SH-SY5Y (cell line): ENCODE measurements at regions not wholly inside any gene's neighbourhood (a gene's known extent, or its start where the extent isn't known, plus 50 kb on each side); places are given as distances from the start of the nearest gene placed in this dataset.

ENCODE experiments used
- GATA2 ChIP-seq: IDR thresholded peaks from 2 replicates; pipeline ENCODE4 v1.6.1; 2011; ENCODE audit warnings: mild to moderate bottlenecking, low read depth, low read length
- GATA3 ChIP-seq: IDR thresholded peaks from 2 replicates; pipeline ENCODE4 v1.6.1; 2011; ENCODE audit warnings: low read depth, mild to moderate bottlenecking, low read length, moderate library complexity

DNA sequence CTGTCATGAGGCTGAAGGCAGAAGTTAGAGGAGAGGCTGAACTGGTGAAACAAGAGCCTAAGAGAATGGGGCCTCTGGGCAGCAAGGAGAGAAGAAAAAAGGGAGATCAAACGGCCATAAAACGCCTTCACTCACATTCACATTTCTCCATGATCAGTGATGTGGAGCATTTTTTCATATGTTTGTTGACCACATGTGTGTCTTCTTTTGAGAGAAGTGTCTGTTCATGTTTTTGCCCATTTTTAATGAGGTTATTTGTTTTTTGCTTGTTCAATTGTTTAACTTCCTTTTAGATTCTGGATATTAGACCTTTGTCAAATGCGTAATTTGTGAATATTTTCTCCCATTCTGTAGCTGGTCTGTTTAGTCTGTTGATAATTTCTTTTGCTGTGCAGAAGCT is 155.0 kb downstream of the TMEM26 start:
- TF ChIP-seq GATA2 = no peak
- TF ChIP-seq GATA3 = no peak

DNA sequence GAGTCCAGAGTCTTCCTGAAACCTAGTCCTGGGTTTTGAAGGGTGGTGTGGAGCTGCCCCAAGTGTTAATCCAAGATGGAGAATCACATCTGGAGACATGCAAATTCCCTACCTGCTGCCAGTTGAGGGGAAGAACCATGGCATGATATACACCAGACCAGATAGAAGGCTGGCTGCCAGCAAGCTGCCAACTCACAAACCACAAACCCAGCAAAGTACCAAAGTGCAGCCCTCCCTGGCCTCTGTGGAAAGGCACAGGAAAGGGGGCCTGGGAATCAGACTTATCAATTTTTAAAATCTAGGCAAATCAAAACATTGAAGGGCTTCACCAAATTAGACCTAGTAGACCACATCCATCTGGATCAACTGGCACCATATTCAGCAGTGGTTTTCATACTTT is 157.0 kb downstream of the TMEM26 start:
- no peak for TF ChIP-seq GATA2
- no peak for TF ChIP-seq GATA3

DNA sequence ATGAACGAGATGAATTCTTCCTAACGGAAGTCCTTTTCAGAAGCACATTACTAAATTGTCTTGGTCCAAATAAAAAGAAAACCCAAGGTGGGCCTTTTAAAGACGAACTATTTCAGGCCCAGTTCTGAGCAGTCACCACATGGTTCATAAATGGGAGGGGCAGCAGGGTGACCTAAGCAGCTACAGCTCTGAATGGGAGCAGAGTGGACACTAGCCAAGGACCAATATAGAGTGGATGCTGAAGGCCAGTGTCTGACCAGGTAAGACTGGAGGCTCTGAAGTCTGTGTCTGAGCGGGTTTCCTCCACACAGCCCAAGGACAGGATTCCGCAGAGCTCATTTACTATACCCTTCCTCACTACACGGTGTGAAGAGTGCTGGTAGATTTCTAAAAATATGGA is 159.1 kb downstream of the TMEM26 start:
- TF ChIP-seq GATA3 = no peak
- no peak for TF ChIP-seq GATA2

- TF ChIP-seq GATA3 (no peak), GATA2 (no peak)
Measured at GRCh38 chr10:61289813-61290212, 163.4 kb downstream of the TMEM26 start.

DNA sequence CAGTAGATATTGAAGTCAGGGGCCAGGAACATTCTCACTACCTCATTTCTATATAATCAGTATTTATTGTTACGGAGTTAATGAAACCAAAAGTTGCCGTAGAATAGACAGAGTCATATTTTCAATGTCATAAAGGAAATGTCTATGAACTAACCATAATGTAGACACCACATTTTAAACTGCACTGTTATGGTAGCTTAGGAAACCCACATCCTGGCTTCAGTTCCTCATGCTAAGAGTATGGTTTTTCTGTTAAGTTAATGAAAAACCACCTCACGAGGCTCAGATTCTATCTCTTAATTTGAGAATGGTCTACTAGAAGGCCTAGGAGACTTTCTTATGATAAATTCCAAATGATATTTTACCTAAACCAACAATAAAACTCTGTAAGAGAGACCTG is 166.5 kb downstream of the TMEM26 start:
- TF ChIP-seq GATA3 (no peak), GATA2 (no peak)

DNA sequence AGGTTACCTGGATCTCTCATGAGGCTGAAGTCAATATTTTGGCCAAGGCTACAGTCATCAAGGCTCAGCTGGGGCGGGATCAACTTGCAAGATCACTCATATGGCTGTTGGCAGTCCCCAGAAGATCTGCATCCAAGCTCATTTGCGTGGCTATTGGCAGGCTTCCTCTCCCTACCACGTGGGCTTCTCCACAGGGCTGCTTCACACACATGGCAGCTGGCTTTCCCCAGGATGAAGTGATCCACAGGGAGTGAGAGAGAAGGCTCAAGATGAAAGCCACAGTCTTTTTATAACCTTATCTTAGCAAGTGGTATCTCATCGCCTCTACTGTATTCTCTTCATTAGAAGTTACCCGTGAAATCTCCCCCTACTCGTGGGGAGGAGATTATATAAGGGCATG is 167.4 kb downstream of the TMEM26 start:
- TF ChIP-seq GATA2 (no peak), GATA3 (no peak)

GRCh38 chr10:61284222-61284890 is 168.8 kb downstream of the TMEM26 start:
- peak; percentile 51; the same call in 1 of the 2 replicates for TF ChIP-seq GATA2
- TF ChIP-seq GATA3 = peak; percentile 68

GRCh38 chr10:61283481-61284221 is 169.5 kb downstream of the TMEM26 start:
- TF ChIP-seq GATA2 = no peak
- no peak for TF ChIP-seq GATA3

- TF ChIP-seq GATA3 (no peak), GATA2 (no peak)
Measured at GRCh38 chr10:61283066-61283465, 170.1 kb downstream of the TMEM26 start.

- no peak for TF ChIP-seq GATA3
- no peak for TF ChIP-seq GATA2
Measured at GRCh38 chr10:61280303-61280702, 172.9 kb downstream of the TMEM26 start.

DNA sequence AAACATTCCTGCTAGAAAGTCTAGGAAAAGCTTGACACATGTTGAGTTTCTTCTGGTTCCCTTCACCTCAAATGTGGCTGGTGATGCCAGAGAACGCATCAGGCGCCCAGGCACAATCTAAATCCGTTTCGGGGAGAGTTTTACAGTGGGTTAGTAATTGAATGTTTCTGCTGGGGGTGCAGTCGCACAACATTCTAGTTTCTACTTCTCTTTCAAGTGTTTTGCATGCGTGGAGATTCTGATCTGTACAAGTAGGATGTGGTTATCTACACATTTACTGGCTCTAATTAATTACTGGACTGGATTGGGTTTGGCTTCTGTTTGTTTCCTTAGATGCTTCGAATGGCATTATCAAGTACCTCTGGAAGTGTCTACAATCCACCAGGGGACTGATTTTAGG is 173.8 kb downstream of the TMEM26 start:
- TF ChIP-seq GATA2 (no peak), GATA3 (no peak)

- TF ChIP-seq GATA2 (no peak), GATA3 (no peak)
Measured at GRCh38 chr10:61278556-61278955, 174.6 kb downstream of the TMEM26 start.

DNA sequence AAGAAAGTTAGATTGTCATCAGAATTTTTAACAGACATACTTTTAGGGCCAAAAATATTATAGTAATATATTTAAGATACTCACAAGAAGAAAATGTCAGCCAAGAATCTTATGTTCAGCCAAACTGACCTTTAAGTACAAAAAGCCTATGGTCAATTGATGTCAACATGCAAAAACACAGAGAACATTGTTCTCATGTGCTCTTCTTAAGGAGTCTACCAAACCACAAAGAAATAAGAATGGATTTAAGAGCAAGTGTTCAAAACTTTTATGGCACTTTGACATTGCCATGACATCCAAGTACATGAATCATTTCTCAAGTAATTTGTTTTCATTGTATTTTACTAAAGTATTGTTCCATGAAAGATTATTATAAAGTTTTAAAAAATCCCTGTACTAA is 180.4 kb downstream of the TMEM26 start:
- TF ChIP-seq GATA3 (no peak), GATA2 (no peak)

GRCh38 chr10:61271127-61271780 is 181.9 kb downstream of the TMEM26 start:
- TF ChIP-seq GATA3 (no peak), GATA2 (no peak)

- TF ChIP-seq GATA2 (no peak), GATA3 (no peak)
Measured at GRCh38 chr10:61263518-61263917, 189.7 kb downstream of the TMEM26 start.
